ENCODE measurements at regions not wholly inside any gene's neighbourhood (a gene's known extent, or its start where the extent isn't known, plus 50 kb on each side); places are given as distances from the start of the nearest gene placed in this dataset.

DNA sequence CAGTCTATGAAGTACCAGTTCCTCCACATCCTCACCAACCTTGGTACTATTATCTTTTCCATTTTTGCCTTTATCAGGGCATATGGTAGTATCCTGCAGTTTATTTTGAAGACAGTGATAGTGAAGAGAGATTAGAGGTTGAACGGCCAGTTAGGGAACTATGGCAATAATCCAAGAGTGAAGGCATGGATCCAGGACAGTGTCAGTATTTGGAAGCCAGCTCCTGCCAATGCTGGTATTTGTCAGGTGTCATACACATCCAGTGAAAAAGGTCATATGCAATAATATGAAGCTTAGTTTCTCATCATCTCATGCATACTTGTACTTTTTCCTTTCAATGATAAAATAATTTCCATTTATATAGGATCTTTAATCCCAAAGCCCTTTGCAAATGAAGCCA lies 56.8 kb upstream of the KCNMB2 start:
- DNase-seq: no peak
- H3K4me3 ChIP-seq: no peak overlapping the region

DNA sequence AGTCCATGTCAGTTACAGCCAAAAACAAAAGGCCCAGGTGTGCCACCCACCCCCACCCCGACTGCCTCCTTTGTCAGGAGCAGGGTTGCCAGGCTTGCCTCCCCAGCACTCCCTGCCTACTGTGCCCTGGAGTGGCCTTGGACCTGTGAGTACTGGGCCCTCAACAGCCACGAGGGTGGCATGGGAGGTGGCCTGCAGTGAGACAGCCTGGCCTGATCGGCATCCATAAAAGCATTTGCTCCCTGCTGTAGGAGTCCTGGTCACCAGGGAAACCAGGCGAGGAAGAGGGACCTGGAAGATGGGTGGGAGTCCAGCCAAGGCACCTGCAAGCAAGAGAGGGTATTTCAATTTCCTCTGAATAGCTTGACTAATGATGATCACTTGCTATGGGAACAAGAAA lies 56.4 kb upstream of the KCNMB2 start:
- H3K27ac ChIP-seq: no peak overlapping the region
- H3K36me3 ChIP-seq: no peaks in the 10 kb centered on the region
- intact Hi-C loops (cut with DNase I): no loop called here
- TF ChIP-seq, protein P1, sequence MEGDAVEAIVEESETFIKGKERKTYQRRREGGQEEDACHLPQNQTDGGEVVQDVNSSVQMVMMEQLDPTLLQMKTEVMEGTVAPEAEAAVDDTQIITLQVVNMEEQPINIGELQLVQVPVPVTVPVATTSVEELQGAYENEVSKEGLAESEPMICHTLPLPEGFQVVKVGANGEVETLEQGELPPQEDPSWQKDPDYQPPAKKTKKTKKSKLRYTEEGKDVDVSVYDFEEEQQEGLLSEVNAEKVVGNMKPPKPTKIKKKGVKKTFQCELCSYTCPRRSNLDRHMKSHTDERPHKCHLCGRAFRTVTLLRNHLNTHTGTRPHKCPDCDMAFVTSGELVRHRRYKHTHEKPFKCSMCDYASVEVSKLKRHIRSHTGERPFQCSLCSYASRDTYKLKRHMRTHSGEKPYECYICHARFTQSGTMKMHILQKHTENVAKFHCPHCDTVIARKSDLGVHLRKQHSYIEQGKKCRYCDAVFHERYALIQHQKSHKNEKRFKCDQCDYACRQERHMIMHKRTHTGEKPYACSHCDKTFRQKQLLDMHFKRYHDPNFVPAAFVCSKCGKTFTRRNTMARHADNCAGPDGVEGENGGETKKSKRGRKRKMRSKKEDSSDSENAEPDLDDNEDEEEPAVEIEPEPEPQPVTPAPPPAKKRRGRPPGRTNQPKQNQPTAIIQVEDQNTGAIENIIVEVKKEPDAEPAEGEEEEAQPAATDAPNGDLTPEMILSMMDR (IDR thresholded peaks at IDR 0.05): no peak
- TF ChIP-seq POLR2A (IDR thresholded peaks at IDR 0.05): no peak
- TF ChIP-seq EP300 (IDR thresholded peaks at IDR 0.05): no peak
- H3K27me3 ChIP-seq: no peaks in the 10 kb centered on the region
- no peaks in the 10 kb centered on the region for H3K4me1 ChIP-seq (ENCODE audit: insufficient read depth)
- no peak overlapping the region for H3K4me3 ChIP-seq
- H3K9me3 ChIP-seq: no peaks in the 10 kb centered on the region
- 58 to 84% (median 77%) methylated on average over 4 of the region's 4 CpGs for WGBS, 3 donors
- no peak for DNase-seq

More for the DNA sequence above, 56.8 kb upstream of the KCNMB2 start:
- TF ChIP-seq POLR2A (IDR thresholded peaks at IDR 0.05) (no peak), EP300 (IDR thresholded peaks at IDR 0.05) (no peak)
- TF ChIP-seq, protein P1 (IDR thresholded peaks at IDR 0.05): no peak
- Histone ChIP-seq H3K4me1 (ENCODE audit: insufficient read depth) (no peaks in the 10 kb centered on the region), H3K27me3 (no peaks in the 10 kb centered on the region), H3K9me3 (no peaks in the 10 kb centered on the region), H3K36me3 (no peaks in the 10 kb centered on the region), H3K27ac (no peak overlapping the region)
- intact Hi-C loops (cut with DNase I): no loop called here
- WGBS, 3 donors: 17 to 22% (median 21%) methylated on average over 1 of the region's 1 CpG

DNA sequence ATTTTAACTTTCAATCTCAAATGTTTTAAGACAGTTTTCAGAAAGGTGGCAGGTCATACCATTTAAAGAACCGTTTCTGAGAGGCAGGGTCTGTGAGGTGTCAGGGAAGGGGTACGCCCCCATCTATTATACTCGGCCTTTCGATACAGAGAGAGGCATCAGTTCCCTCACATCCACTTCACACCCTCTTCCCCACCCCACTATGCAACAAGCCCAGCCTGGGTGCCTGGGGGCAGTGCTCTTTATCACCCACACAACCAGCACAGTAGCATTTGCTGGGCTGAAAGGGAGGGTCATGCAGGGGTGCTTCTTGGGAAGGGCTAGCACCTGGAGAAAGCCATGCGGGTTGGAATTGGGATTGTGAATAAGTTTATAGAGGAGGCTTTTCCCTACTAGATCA lies 56.0 kb upstream of the KCNMB2 start:
- Histone ChIP-seq H3K27me3 (no peaks in the 10 kb centered on the region), H3K4me1 (ENCODE audit: insufficient read depth) (no peaks in the 10 kb centered on the region), H3K27ac (no peak overlapping the region), H3K9me3 (no peaks in the 10 kb centered on the region), H3K36me3 (no peaks in the 10 kb centered on the region), H3K4me3 (no peak overlapping the region)
- 93 to 94% (median 93%) methylated on average over 5 of the region's 5 CpGs for WGBS, 3 donors
- TF ChIP-seq EP300 (IDR thresholded peaks at IDR 0.05): no peak
- TF ChIP-seq POLR2A (IDR thresholded peaks at IDR 0.05): no peak
- TF ChIP-seq, protein P1 (IDR thresholded peaks at IDR 0.05): no peak
- DNase-seq: no peak
- intact Hi-C loops (cut with DNase I): no loop called here

DNA sequence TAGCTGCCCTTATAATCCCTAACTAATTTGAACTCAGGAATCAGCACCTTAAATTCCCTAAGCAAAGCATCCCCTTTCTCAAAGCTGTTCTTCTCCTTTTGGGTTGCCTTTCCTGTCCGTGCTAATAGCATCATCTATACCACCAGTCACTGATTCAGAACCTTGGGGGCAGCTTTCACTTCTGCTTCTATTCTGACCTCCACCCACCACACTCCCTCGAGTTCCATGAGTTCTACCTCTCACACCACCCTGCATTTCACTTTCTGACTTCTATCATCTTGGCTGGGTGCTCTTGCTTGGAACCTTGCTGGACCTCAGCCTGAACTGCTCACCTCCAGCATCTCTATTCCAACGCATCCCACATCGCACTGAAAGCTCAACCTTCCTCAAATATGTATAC lies 55.4 kb upstream of the KCNMB2 start:
- no peak overlapping the region for H3K4me3 ChIP-seq
- DNase-seq: no peak
- H3K27ac ChIP-seq: no peak overlapping the region
- intact Hi-C loops (cut with DNase I): no loop called here
- TF ChIP-seq EP300 (IDR thresholded peaks at IDR 0.05): no peak
- no peak for TF ChIP-seq POLR2A (IDR thresholded peaks at IDR 0.05)
- TF ChIP-seq, protein P1 (IDR thresholded peaks at IDR 0.05): no peak
- WGBS, 3 donors: 70 to 83% (median 78%) methylated on average over 4 of the region's 4 CpGs
- H3K4me1 ChIP-seq (ENCODE audit: insufficient read depth): no peaks in the 10 kb centered on the region
- H3K36me3 ChIP-seq: no peaks in the 10 kb centered on the region
- H3K27me3 ChIP-seq: no peaks in the 10 kb centered on the region
- no peaks in the 10 kb centered on the region for H3K9me3 ChIP-seq

DNA sequence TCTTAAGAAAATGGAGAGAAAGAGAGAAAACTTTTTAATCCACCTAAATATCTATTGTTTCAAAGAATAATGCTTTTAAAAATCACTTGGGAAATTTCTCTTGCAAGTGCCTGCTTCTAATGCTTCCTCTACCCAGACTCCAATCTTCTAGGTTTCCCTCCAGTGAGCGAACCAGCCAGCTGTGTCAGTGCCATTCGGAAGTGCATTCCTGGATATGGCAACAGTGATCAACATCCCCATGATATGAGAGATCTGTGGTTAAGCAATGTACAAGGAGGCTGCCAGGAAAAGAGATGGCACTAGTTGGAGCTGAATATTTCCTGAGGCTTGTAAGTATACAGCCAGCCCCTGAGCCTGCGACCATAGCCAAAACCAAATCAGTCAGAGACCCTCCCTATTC lies 53.3 kb upstream of the KCNMB2 start:
- WGBS, 3 donors: 74 to 87% (median 86%) methylated on average over 3 of the region's 3 CpGs
- H3K9me3 ChIP-seq: no peaks in the 10 kb centered on the region
- TF ChIP-seq, protein P1 (IDR thresholded peaks at IDR 0.05): no peak
- TF ChIP-seq POLR2A (IDR thresholded peaks at IDR 0.05): no peak
- no peak for TF ChIP-seq EP300 (IDR thresholded peaks at IDR 0.05)
- no peaks in the 10 kb centered on the region for H3K4me1 ChIP-seq (ENCODE audit: insufficient read depth)
- H3K4me3 ChIP-seq: no peak overlapping the region
- H3K27ac ChIP-seq: no peak overlapping the region
- no peak for DNase-seq
- intact Hi-C loops (cut with DNase I): no loop called here
- no peaks in the 10 kb centered on the region for H3K27me3 ChIP-seq
- no peaks in the 10 kb centered on the region for H3K36me3 ChIP-seq

All from ovary (tissue), 7 donors.